Adrenal gland (tissue), 5 donors: ENCODE measurements at regions not wholly inside any gene's neighbourhood (a gene's known extent, or its start where the extent isn't known, plus 50 kb on each side); places are given as distances from the start of the nearest gene placed in this dataset.

Experiments used
- POLR2A ChIP-seq, 2 donors: fragments of 450-650 bp; IDR thresholded peaks; one replicate each; pipeline ENCODE4 v1.6.1; 2017; ENCODE audit warnings: antibody characterized with exemption in 2 of 2, mild to moderate bottlenecking in 2 of 2, moderate library complexity in 1 of 2
- TF ChIP-seq, protein P1 (sequence below), 6 experiments: fragments of 450-650 bp in 4 of 6; fragments of 200-600 bp in 2 of 6; sonication (generic) in 1 of 6; IDR thresholded peaks; 1 replicate in 5 of 6; 2 replicates in 1 of 6; pipeline versions ENCODE4 v1.5.1 to v1.8.0; 2016 to 2021; ENCODE audit warnings: antibody characterized with exemption in 6 of 6, mild to moderate bottlenecking in 2 of 6, moderate library complexity in 1 of 6
- donor health status: DM: no; HTN: no; CAD: no.

DNA sequence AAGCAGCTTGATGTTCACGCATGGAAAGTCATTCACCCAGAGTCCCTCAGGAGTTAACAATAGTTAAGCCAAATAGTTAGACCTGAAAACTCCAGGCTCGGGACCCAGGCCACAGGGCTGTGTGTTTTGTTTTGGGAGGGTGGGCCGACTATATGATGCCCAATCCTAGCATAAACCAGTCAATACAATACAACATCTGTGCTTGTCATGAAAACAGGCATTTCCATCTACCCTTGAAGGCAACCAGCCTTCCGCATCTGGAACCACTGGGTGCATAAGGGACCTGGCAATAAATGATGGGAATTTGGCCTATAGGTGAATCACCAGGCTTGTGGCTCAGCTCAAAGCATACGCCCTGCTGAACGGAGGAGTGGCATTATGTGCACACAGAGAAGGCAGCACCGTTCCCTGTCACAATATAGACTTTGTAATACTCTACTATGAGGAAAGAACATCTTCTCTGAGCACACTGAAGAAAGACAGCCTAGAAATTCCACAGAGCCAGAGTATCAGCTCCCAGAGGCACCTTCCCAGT lies 91.0 kb upstream of the FOXN3 start:
- TF ChIP-seq, protein P1, sequence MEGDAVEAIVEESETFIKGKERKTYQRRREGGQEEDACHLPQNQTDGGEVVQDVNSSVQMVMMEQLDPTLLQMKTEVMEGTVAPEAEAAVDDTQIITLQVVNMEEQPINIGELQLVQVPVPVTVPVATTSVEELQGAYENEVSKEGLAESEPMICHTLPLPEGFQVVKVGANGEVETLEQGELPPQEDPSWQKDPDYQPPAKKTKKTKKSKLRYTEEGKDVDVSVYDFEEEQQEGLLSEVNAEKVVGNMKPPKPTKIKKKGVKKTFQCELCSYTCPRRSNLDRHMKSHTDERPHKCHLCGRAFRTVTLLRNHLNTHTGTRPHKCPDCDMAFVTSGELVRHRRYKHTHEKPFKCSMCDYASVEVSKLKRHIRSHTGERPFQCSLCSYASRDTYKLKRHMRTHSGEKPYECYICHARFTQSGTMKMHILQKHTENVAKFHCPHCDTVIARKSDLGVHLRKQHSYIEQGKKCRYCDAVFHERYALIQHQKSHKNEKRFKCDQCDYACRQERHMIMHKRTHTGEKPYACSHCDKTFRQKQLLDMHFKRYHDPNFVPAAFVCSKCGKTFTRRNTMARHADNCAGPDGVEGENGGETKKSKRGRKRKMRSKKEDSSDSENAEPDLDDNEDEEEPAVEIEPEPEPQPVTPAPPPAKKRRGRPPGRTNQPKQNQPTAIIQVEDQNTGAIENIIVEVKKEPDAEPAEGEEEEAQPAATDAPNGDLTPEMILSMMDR (IDR thresholded peaks at IDR 0.05): no peak
- no peak for TF ChIP-seq POLR2A (IDR thresholded peaks at IDR 0.05)
